ENCODE measurements at regions not wholly inside any gene's neighbourhood (a gene's known extent, or its start where the extent isn't known, plus 50 kb on each side); places are given as distances from the start of the nearest gene placed in this dataset.

DNA sequence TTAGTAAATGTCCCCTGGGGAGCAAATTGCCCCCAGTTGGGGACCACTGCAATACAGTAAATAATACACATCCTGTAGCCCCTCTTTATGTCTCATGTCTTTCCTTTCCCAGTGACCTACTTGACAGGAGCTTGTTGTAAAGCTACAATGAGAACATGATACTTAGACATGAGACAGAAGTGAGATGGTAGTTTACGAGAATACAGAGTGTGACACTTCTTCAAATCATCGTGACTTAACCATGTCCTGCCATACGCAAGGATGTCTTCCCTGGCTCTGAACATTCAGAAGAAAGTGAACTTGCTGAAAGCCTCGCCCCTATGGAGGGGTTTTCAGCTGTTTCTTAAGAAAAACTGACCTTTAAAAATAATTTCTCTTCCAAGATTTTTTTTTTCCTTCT is 101.0 kb upstream of the SPACA1 start:
- no peak for TF ChIP-seq CTCF (IDR thresholded peaks at IDR 0.05)
- TF ChIP-seq ZFX (IDR thresholded peaks at IDR 0.05; ENCODE audit: borderline replicate concordance) = no peak
- no peak overlapping the region for H3K27ac ChIP-seq

DNA sequence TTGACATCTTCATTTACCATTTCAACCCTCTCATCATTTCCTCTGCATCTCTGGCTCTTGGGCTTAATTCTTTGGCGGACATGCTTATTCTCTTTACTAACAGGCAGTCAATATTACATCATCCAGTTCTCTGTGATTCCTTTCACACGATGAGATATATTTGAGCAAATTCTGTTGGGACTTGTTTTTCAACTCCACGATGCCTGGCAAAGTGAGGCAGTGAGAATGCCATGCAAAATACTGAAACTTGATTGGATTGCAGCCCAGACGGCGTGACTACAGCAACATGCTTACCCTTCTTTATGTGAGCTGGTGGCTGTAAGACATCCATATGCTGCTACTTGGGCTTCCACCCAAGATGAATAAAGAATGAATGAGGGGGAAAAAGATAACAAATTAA is 101.7 kb upstream of the SPACA1 start:
- no peak for TF ChIP-seq ZFX (IDR thresholded peaks at IDR 0.05; ENCODE audit: borderline replicate concordance)
- TF ChIP-seq CTCF (IDR thresholded peaks at IDR 0.05) = no peak
- no peak overlapping the region for H3K27ac ChIP-seq

- no peak overlapping the region for H3K27ac ChIP-seq
- no peak for TF ChIP-seq ZFX (IDR thresholded peaks at IDR 0.05; ENCODE audit: borderline replicate concordance)
- TF ChIP-seq CTCF (IDR thresholded peaks at IDR 0.05) = no peak
Observed at GRCh38 chr6:87945181-87945580, 102.5 kb upstream of the SPACA1 start.

DNA sequence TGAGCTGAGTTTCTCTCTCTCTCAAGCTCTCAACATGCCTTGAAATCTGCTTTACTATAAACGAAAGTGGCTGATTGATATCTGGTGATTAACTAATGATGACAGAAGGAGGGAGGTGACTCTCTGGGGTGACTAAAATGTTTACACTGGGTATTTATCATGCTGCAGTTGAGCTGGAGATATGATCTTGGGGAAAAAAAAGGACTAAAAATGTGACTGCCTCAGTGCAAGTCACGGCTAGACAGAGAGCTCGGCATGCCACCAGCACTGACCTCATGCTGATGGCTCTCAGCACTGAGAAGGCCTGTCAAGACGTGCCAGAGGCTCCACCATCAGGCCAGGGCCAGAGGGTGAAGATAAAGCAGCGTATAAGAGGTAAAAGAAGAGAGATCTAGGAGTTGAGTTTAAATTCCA is 103.1 kb upstream of the SPACA1 start:
- TF ChIP-seq ZFX (IDR thresholded peaks at IDR 0.05; ENCODE audit: borderline replicate concordance) = no peak
- no peak for TF ChIP-seq CTCF (IDR thresholded peaks at IDR 0.05)

GRCh38 chr6:87943191-87943590 is 104.5 kb upstream of the SPACA1 start:
- H3K27ac ChIP-seq = no peak overlapping the region
- TF ChIP-seq ZFX (IDR thresholded peaks at IDR 0.05; ENCODE audit: borderline replicate concordance) (no peak), CTCF (IDR thresholded peaks at IDR 0.05) (no peak)

More for the DNA sequence above, 103.1 kb upstream of the SPACA1 start:
- no peak overlapping the region for H3K27ac ChIP-seq

- H3K27ac ChIP-seq = no peak overlapping the region
- no peak for TF ChIP-seq ZFX (IDR thresholded peaks at IDR 0.05; ENCODE audit: borderline replicate concordance)
Observed at GRCh38 chr6:87941556-87942358, 105.9 kb upstream of the SPACA1 start.

- TF ChIP-seq ZFX (IDR thresholded peaks at IDR 0.05; ENCODE audit: borderline replicate concordance) = no peak
- TF ChIP-seq CTCF (IDR thresholded peaks at IDR 0.05) = no peak
- H3K27ac ChIP-seq = no peak overlapping the region
Observed at GRCh38 chr6:87939776-87940175, 107.9 kb upstream of the SPACA1 start.
